GM04504 (cell line): ENCODE measurements at regions not wholly inside any gene's neighbourhood (a gene's known extent, or its start where the extent isn't known, plus 50 kb on each side); places are given as distances from the start of the nearest gene placed in this dataset.
"Not testable (repeated sequence)": the region's sequence is repeated elsewhere in the genome, so short reads cannot be mapped to it uniquely, and the experiment has no call there.

Experiments
- DNase-seq: peaks from one replicate; pipeline ENCODE4 v3.0.0-alpha.2; 2012; ENCODE audit warnings: low read depth

DNA sequence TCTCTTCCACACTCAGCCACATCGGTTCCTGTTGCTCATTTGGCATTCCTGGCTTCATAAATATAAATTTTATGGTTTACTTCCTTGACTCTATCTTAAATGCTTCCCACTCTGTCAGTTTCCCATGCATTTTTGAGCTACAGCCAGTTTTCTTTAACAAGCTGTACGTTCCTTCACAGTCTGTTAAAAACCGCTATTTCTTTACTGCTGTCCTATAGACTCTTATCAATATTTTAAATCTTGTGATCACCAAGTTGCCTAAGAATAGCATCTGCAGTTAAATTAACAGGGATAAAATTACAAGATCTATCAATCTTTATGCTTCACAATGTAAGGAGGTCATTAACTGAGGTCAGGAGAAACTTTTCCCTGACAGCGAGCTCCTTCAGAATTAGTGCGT, 103.1 kb upstream of the RHOBTB1 start:
- no peak for DNase-seq

DNA sequence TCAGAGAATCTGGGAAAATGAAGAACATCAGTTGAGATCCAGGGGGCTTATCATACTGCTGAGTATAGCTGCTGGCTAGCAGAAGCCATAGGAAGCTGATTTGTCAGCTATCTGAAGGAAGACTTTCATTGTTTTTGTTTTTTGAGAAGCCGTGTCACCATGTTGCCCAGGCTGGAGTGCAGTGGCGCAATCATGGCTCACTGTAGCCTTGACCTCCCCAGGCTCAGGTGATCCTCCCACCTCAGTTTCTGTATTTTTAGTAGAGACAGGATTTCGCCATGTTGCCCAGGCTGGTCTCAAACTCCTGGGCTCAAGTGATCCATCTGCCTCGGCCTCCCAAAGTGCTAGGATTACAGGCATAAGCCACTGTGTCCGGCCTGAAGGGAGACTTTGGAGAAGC, 101.5 kb upstream of the RHOBTB1 start:
- not testable (repeated sequence) for DNase-seq

GRCh38 chr10:61042533-61042932, 98.5 kb upstream of the RHOBTB1 start:
- no peak for DNase-seq

GRCh38 chr10:61040399-61041016, 96.5 kb upstream of the RHOBTB1 start:
- no peak for DNase-seq

DNA sequence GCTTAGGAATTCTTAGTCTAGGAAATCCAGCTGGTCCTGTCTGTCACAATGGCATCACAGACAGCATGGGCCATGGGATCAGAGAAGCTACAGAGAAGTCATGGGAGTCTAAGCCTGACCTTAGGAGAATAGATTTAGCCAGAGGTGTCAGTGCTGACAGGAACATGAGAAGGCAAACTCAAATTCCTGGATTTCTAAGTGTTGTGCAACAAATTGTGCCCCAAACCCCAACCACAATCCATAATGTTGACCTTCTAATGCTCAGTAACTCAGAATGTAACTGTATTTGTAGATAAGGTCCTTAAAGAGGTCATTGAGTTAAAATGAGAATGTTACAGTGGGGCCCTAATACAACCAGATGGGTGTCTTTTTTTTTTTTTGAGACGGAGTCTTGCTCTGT, 95.9 kb upstream of the RHOBTB1 start:
- no peak for DNase-seq

GRCh38 chr10:61037261-61037830, 93.4 kb upstream of the RHOBTB1 start:
- DNase-seq = not testable (repeated sequence)

- not testable (repeated sequence) for DNase-seq
Measured at GRCh38 chr10:61036148-61036547, 92.2 kb upstream of the RHOBTB1 start.

- no peak for DNase-seq
Measured at GRCh38 chr10:61031341-61031740, 87.4 kb upstream of the RHOBTB1 start.

- no peak for DNase-seq
Measured at GRCh38 chr10:61029411-61029810, 85.4 kb upstream of the RHOBTB1 start.

DNA sequence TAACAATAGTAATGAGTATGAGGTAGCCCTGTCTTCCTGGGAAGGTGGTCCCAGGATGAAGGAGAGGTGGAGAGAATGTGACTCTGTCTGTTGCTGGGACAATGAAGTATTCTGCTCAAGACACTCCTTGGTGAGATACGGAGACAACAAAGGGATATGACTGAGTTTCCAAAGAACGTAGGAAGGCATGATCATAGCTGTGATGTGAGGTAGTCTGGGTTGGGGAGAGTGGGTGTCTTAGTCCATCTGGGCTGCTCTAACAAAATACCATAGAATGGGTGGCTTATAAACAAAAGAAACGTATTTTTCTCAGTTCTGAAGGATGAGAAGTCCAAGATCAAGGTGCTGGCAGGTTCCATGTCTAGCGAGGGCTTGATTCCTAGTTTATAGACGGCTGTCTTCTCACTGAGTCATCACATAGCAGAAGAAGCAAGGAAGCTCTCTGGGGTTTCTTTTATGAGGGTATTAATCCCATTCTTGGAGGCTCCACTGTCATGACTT, 84.9 kb upstream of the RHOBTB1 start:
- DNase-seq = no peak

DNA sequence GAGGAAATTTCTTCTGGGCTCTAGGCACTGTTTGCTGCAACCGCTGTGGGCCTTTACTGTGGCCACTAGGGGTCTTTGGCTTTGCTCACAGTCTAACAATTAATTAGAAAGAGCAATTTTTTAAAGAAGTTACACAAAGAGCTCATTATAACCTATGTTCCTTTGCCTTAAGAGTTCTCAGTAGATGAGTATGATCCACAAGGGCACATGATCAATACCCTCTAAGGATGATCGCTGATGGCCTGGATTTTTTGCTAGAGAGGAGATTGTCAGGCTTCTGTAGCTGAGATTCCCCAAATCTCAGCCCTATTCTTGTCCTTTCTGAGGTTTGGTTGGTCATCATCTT, 80.8 kb upstream of the RHOBTB1 start:
- no peak for DNase-seq

GRCh38 chr10:61024151-61024855, 80.3 kb upstream of the RHOBTB1 start:
- DNase-seq = no peak

DNA sequence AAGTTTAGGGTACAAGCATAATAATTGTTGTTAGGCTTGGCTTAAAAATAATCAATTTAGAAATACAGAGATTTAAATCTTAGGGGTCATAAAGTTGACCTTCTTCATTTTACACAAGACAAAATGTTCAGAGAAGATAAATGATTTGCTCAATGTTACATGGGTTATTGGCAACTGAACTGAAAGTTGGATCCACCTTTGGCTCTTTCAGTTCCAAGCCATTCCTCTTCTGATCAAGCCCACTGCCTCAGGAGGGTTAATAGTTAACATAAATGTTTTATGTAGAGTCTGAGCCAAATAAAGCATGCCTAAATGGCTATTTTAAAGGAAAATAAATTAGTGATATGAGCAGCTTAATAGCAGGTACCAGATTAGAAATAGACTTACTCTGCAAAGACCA, 79.1 kb upstream of the RHOBTB1 start:
- DNase-seq = no peak

DNA sequence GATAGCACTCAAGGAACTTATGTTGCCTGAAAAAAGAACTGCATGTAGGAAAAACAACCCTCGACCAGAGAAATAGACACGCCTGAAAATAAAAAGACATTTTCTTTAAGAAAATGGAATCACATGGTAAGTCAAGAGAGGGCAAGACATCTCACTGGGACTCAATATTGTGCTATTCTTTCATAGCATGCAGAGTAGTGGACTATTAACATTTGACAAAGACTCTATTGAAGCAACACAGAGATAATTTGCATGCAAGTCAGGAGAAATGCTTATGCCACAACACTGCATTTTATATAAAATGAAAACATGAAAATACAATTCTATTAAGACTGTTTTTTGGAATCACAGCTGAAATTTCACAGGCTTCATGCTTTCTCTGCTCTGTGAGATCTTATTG, 77.9 kb upstream of the RHOBTB1 start:
- DNase-seq = no peak

DNA sequence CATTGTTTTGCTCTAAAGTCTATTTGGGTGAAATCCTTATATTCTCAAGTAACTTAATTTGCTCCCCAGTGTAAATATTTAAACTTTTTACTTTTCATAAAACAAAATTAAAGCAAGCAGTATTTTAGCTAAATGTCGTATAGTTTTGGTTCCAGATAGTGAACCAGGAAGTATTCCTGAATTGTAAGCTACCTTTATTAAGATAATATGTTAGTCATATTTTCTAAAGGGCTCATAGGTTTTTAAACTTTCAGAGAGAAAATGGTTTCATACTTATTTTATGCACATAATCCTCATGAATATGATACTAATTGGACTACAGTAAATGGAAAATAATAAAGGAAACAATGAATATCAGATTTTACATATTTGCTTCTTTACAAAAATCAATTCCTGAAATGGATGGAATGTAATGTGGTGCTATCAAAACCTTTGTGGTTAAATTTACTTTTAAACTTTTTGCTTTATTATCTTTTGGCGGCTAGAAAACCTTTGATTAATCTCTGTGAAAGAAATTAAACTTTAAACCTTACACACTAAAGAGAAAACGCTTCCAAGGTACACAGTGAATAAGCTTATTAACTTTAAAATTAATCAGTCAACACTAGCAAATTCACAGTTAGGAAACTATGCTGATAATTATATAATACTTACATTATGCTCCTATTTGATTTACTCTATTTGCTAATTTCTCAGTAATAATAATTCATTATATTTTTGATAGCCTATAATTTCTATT, 76.6 kb upstream of the RHOBTB1 start:
- no peak for DNase-seq

GRCh38 chr10:61018146-61018545, 74.2 kb upstream of the RHOBTB1 start:
- no peak for DNase-seq

- DNase-seq = no peak
Measured at GRCh38 chr10:61016630-61017029, 72.6 kb upstream of the RHOBTB1 start.

- DNase-seq = no peak
Measured at GRCh38 chr10:61016007-61016406, 72.0 kb upstream of the RHOBTB1 start.

- DNase-seq = no peak
Measured at GRCh38 chr10:61010863-61011262, 66.9 kb upstream of the RHOBTB1 start.

GRCh38 chr10:61003069-61003468, 59.1 kb upstream of the RHOBTB1 start:
- not testable (repeated sequence) for DNase-seq

DNA sequence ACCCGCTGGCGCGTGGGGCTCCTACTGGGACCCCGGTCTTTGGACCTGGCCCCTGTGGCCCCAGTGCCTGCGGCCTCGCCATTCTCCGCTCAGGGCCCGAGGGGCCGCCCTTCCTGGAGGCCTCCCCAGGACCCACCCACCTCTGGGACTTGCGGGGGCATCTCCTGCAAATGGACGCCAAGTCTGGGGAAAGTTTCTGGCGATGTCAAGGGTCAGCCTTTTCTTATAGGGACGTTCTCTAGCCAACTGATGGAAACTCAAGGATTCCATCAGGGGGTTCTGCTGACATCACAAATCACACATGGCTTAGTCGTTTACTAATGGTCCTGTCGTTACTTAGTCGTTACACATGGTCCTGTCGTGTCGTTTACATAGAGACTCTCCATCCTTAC, 57.7 kb upstream of the RHOBTB1 start:
- DNase-seq = no peak

DNA sequence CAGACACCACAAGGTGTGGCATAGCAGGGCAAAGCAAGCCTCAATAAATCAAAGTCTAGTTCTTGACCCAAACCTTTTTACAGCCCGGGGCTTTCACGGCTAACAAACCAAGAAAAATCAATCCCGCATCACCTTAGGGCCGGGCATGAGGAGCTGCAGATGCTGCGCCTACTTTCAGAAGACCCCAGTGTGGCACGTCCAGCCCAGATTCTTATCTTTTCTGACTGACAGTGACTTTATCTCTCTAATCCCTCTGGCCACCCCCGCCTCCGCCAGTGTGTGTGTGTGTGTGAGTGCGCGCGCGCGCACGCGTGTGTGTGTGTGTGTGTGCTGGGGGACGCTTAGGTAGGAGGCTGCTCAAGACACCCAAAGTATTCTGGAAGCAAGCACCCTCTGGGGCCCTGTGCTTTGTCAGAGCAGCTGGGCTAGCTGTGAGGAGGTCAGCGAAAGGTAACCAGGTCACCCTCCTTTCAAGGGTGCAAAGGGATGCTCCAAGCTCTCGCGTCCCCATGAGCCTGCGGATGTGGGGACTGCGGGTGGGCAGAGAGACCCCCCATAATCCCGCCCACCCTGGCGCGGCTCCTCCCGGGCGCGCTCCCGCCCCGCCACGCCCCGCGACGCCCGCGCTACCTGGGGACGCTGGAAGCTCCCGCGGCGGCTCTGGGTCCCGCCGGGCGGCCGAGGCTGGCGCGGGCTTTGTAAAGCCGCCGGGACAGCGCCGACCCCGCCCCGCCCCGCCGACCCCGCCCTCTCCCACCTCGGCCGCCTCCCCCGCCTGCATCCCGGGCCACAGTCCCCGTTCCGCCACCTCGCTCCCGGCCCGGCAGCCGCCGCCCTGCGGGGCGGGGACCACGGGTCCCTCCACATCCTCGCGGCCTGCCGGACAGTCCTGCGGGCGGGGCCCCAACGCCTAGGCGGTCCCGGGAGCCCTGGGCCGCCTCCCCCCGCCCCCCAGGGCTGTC, 57.1 kb upstream of the RHOBTB1 start:
- DNase-seq = no peak
